A673 (cell line): ENCODE measurements at regions not wholly inside any gene's neighbourhood (a gene's known extent, or its start where the extent isn't known, plus 50 kb on each side); places are given as distances from the start of the nearest gene placed in this dataset.

Experiments used
- BruUV-seq: library from RNA; stranded (reverse); fragments of 400-500 nt; replicated peaks from 2 replicates; lab custom pipeline; 2021; lab: Mats Ljungman, UMichigan
- CTCF ChIA-PET: fragments of 300-600 bp; sonication (Branson Sonifier 250); formaldehyde crosslinking; loops from one replicate; lab custom pipeline; 2022; ENCODE audit warnings: antibody characterized with exemption; lab: Charles Lee
- POLR2A ChIA-PET: fragments of 300-600 bp; sonication (Branson Sonifier 250); formaldehyde crosslinking; loops from one replicate; lab custom pipeline; 2022; ENCODE audit warnings: antibody characterized with exemption; ENCODE audit not compliant: low non-redundant PET; lab: Charles Lee
- DNase-seq: peaks from one replicate; pipeline ENCODE4 v3.0.0-alpha.2; 2015; ENCODE audit warnings: low spot score
- H3K27ac ChIP-seq: fragments of 200-600 bp; sonication (generic); 2 replicates; pipeline ENCODE4 v1.5.1; 2016; ENCODE audit warnings: mixed run types, low read depth, mild to moderate bottlenecking, mixed read lengths, antibody characterized with exemption, low read length; ENCODE audit not compliant: poor library complexity, severe bottlenecking
- H3K27me3 ChIP-seq: fragments of 200-600 bp; sonication (generic); replicated peaks from 2 replicates; pipeline ENCODE4 v1.6.1; 2017; ENCODE audit warnings: mixed run types, low read depth, mild to moderate bottlenecking, mixed read lengths, antibody characterized with exemption, low read length; ENCODE audit not compliant: insufficient read depth, poor library complexity
- H3K36me3 ChIP-seq: fragments of 200-600 bp; sonication (generic); 2 replicates; pipeline ENCODE4 v1.6.1; 2016; ENCODE audit warnings: mixed run types, mild to moderate bottlenecking, mixed read lengths, antibody characterized with exemption, low read length; ENCODE audit not compliant: insufficient read depth, poor library complexity, severe bottlenecking
- H3K4me1 ChIP-seq: fragments of 200-600 bp; sonication (generic); 2 replicates; pipeline ENCODE4 v1.6.1; 2017; ENCODE audit warnings: mixed run types, mild to moderate bottlenecking, mixed read lengths, antibody characterized with exemption, low read length; ENCODE audit not compliant: insufficient read depth, poor library complexity, severe bottlenecking
- H3K4me3 ChIP-seq: fragments of 200-600 bp; sonication (generic); 2 replicates; pipeline ENCODE4 v1.5.1; 2016; ENCODE audit warnings: low read depth, mixed run types, mild to moderate bottlenecking, mixed read lengths, low read length; ENCODE audit not compliant: poor library complexity, severe bottlenecking
- H3K9me3 ChIP-seq: fragments of 200-600 bp; sonication (generic); 2 replicates; pipeline ENCODE4 v1.6.1; 2016; ENCODE audit warnings: mixed run types, low read depth, mild to moderate bottlenecking, mixed read lengths, antibody characterized with exemption, low read length; ENCODE audit not compliant: poor library complexity, severe bottlenecking
- CTCF ChIP-seq: fragments of 300-800, 200-600 bp; sonication (generic); conservative IDR thresholded peaks from 2 replicates; pipeline ENCODE4 v1.5.1; 2017; ENCODE audit warnings: low read depth, mild to moderate bottlenecking, antibody characterized with exemption, low read length, moderate library complexity, mixed read lengths
- EZH2 ChIP-seq: fragments of 200-600 bp; sonication (generic); IDR thresholded peaks from 2 replicates; pipeline ENCODE4 v1.6.1; 2017; ENCODE audit warnings: borderline replicate concordance, low read depth, mild to moderate bottlenecking, mixed read lengths, antibody characterized with exemption, low read length; ENCODE audit not compliant: poor library complexity, severe bottlenecking
- intact Hi-C: fragments of 100-400 bp; cut with micrococcal nuclease; formaldehyde crosslinking; loops from one replicate; pipeline ENCODE4 v1.10.0; 2022; ENCODE audit not compliant: unreplicated experiment

GRCh38 chr3:78183906-78184599, 1144.2 kb downstream of the ROBO2 start:
- Histone ChIP-seq H3K27me3 (no peaks in the 10 kb centered on the region), H3K36me3 (no peaks in the 10 kb centered on the region), H3K4me3 (no peak overlapping the region), H3K27ac (no peak overlapping the region), H3K9me3 (no peaks in the 10 kb centered on the region), H3K4me1 (no peaks in the 10 kb centered on the region)
- no peak for TF ChIP-seq EZH2
- no peak for TF ChIP-seq CTCF
- intact Hi-C loops, result no loop called here
- ChIA-PET POLR2A (no interaction called here), CTCF (no interaction called here)
- BruUV-seq, result no TSS peak
- DNase-seq, result no peak

GRCh38 chr3:78186404-78186803, 1146.5 kb downstream of the ROBO2 start:
- BruUV-seq, result no TSS peak
- ChIA-PET CTCF (no interaction called here), POLR2A (no interaction called here)
- no peak for DNase-seq
- Histone ChIP-seq H3K36me3 (no peaks in the 10 kb centered on the region), H3K27ac (no peak overlapping the region), H3K9me3 (no peaks in the 10 kb centered on the region), H3K4me1 (no peaks in the 10 kb centered on the region), H3K4me3 (no peak overlapping the region), H3K27me3 (no peaks in the 10 kb centered on the region)
- intact Hi-C loops, result no loop called here
- TF ChIP-seq EZH2, result no peak
- no peak for TF ChIP-seq CTCF

- no peaks in the 10 kb centered on the region for H3K9me3 ChIP-seq
- ChIA-PET CTCF (no interaction called here), POLR2A (no interaction called here)
- no peaks in the 10 kb centered on the region for H3K27me3 ChIP-seq
- H3K4me3 ChIP-seq, result no peak overlapping the region
- H3K27ac ChIP-seq, result no peak overlapping the region
- no peak for TF ChIP-seq EZH2
- TF ChIP-seq CTCF, result no peak
- intact Hi-C loops, result loop anchor here (10.0 kb wide), 1 partner anchor 444 kb away; no protein-coding TSS in a partner anchor
- H3K4me1 ChIP-seq, result peaks cover 5% of the 10 kb centered on the region
- peak; percentile 5 for DNase-seq
- no TSS peak for BruUV-seq
- H3K36me3 ChIP-seq, result no peaks in the 10 kb centered on the region
Observed at GRCh38 chr3:78201091-78201490, 1161.2 kb downstream of the ROBO2 start.
